OCI-LY1 (cell line): ENCODE measurements at regions not wholly inside any gene's neighbourhood (a gene's known extent, or its start where the extent isn't known, plus 50 kb on each side); places are given as distances from the start of the nearest gene placed in this dataset.

Experiments used
- H2AFZ ChIP-seq: fragments of 200-600 bp; sonication (generic), shearing (Covaris generic); 2 replicates; pipeline ENCODE4 v1.6.0; 2014; ENCODE audit warnings: antibody characterized with exemption, mild to moderate bottlenecking, low read length
- H3F3A ChIP-seq: fragments of 200-600 bp; sonication (generic), shearing (Covaris generic); 2 replicates; pipeline ENCODE4 v1.6.0; 2014; ENCODE audit warnings: mild to moderate bottlenecking, antibody characterized with exemption, low read length, moderate library complexity; ENCODE audit not compliant: insufficient read depth
- H3K27ac ChIP-seq: fragments of 200-600 bp; sonication (generic); 2 replicates; pipeline ENCODE4 v1.5.1; 2014; ENCODE audit warnings: low read length, mixed run types, mild to moderate bottlenecking, low read depth; ENCODE audit not compliant: poor library complexity, severe bottlenecking
- H3K27me3 ChIP-seq: fragments of 200-600 bp; sonication (generic); 2 replicates; pipeline ENCODE4 v1.6.0; 2014; ENCODE audit warnings: antibody characterized with exemption, mild to moderate bottlenecking, low read length, moderate library complexity; ENCODE audit not compliant: insufficient read depth
- H3K36me3 ChIP-seq: fragments of 200-600 bp; sonication (generic); 2 replicates; pipeline ENCODE4 v1.6.1; 2014; ENCODE audit warnings: mild to moderate bottlenecking, antibody characterized with exemption, low read length, moderate library complexity, mixed read lengths; ENCODE audit not compliant: insufficient read depth
- H3K4me1 ChIP-seq: fragments of 200-600 bp; sonication (generic); 2 replicates; pipeline ENCODE4 v1.5.1; 2014; ENCODE audit warnings: mild to moderate bottlenecking, low read length, moderate library complexity; ENCODE audit not compliant: insufficient read depth, severe bottlenecking
- H3K4me2 ChIP-seq: fragments of 200-600 bp; sonication (generic), shearing (Covaris generic); 2 replicates; pipeline ENCODE4 v1.6.1; 2014; ENCODE audit warnings: low read length
- H3K4me3 ChIP-seq: fragments of 200-600 bp; sonication (generic); 2 replicates; pipeline ENCODE4 v1.5.1; 2014; ENCODE audit warnings: low read length, low read depth, mild to moderate bottlenecking, mixed read lengths; ENCODE audit not compliant: poor library complexity, severe bottlenecking
- H3K79me2 ChIP-seq: fragments of 200-600 bp; shearing (Covaris generic); 2 replicates; pipeline ENCODE4 v1.6.1; 2016; ENCODE audit warnings: mixed run types, low read length, mixed read lengths; ENCODE audit not compliant: insufficient read depth
- H3K9ac ChIP-seq: fragments of 200-600 bp; sonication (generic), shearing (Covaris generic); 2 replicates; pipeline ENCODE4 v1.6.1; 2014; ENCODE audit warnings: mild to moderate bottlenecking, low read length, mixed read lengths
- H3K9me2 ChIP-seq: fragments of 200-600 bp; sonication (generic), shearing (Covaris generic); 2 replicates; pipeline ENCODE4 v1.6.1; 2014; ENCODE audit warnings: low read depth, mild to moderate bottlenecking, low read length, mixed read lengths
- H3K9me3 ChIP-seq: fragments of 200-600 bp; shearing (Covaris generic); 2 replicates; pipeline ENCODE4 v1.6.1; 2014; ENCODE audit warnings: low read length, mixed read lengths
- H4K20me1 ChIP-seq: fragments of 200-600 bp; sonication (generic), shearing (Covaris generic); 2 replicates; pipeline ENCODE4 v1.6.0; 2016; ENCODE audit warnings: mild to moderate bottlenecking, low read length; ENCODE audit not compliant: insufficient read depth
- CTCF ChIP-seq: fragments of 200-600 bp; sonication (generic), shearing (Covaris generic); IDR thresholded peaks from 2 replicates; pipeline ENCODE4 v1.5.1; 2017; ENCODE audit warnings: mild to moderate bottlenecking, antibody characterized with exemption, low read length, moderate library complexity, mixed read lengths
- EZH2 ChIP-seq: fragments of 200-600 bp; sonication (generic), shearing (Covaris generic); IDR thresholded peaks from 2 replicates; pipeline ENCODE4 v1.8.0; 2017; ENCODE audit warnings: borderline replicate concordance, mixed run types, mild to moderate bottlenecking, antibody characterized with exemption, low read length, moderate library complexity, mixed read lengths

- Histone ChIP-seq H3K4me2 (no peak overlapping the region), H3K79me2 (no peaks in the 10 kb centered on the region)
- TF ChIP-seq EZH2 (no peak), CTCF (no peak)
These were observed 115.7 kb upstream of the GATB start for GRCh38 chr4:151876381-151876988.

GRCh38 chr4:151874328-151874727 is 113.5 kb upstream of the GATB start:
- no peak overlapping the region for H3K4me3 ChIP-seq
- no peaks in the 10 kb centered on the region for H3K36me3 ChIP-seq
- H3K27ac ChIP-seq: no peak overlapping the region
- no peak overlapping the region for H3K9ac ChIP-seq
- H3K4me2 ChIP-seq: no peak overlapping the region
- H3K79me2 ChIP-seq: no peaks in the 10 kb centered on the region
- H3K9me3 ChIP-seq: no peaks in the 10 kb centered on the region
- H3F3A ChIP-seq: no peaks in the 10 kb centered on the region
- TF ChIP-seq CTCF (no peak), EZH2 (no peak)
- no peaks in the 10 kb centered on the region for H3K27me3 ChIP-seq
- H2AFZ ChIP-seq: no peak overlapping the region
- no peaks in the 10 kb centered on the region for H3K4me1 ChIP-seq
- H3K9me2 ChIP-seq: no peaks in the 10 kb centered on the region
- H4K20me1 ChIP-seq: no peaks in the 10 kb centered on the region

More at GRCh38 chr4:151876381-151876988, 115.7 kb upstream of the GATB start:
- Histone ChIP-seq H3K9me2 (no peaks in the 10 kb centered on the region), H3F3A (no peaks in the 10 kb centered on the region), H4K20me1 (no peaks in the 10 kb centered on the region), H3K36me3 (no peaks in the 10 kb centered on the region), H3K9ac (no peak overlapping the region), H3K27me3 (0 out of 2 replicates have a peak, but pooled peaks cover 1% of the 10 kb centered on the region), H3K4me3 (no peak overlapping the region), H3K9me3 (no peaks in the 10 kb centered on the region), H2AFZ (no peak overlapping the region), H3K4me1 (no peaks in the 10 kb centered on the region), H3K27ac (no peak overlapping the region)

- H3K9me3 ChIP-seq: no peaks in the 10 kb centered on the region
- H3K4me3 ChIP-seq: no peak overlapping the region
- H3K27ac ChIP-seq: no peak overlapping the region
- no peaks in the 10 kb centered on the region for H3K36me3 ChIP-seq
- no peaks in the 10 kb centered on the region for H4K20me1 ChIP-seq
- H3F3A ChIP-seq: no peaks in the 10 kb centered on the region
- no peak overlapping the region for H3K9ac ChIP-seq
- no peaks in the 10 kb centered on the region for H3K9me2 ChIP-seq
- no peak overlapping the region for H3K4me2 ChIP-seq
- no peaks in the 10 kb centered on the region for H3K4me1 ChIP-seq
- no peaks in the 10 kb centered on the region for H3K27me3 ChIP-seq
- no peaks in the 10 kb centered on the region for H3K79me2 ChIP-seq
- TF ChIP-seq CTCF: no peak
- TF ChIP-seq EZH2: no peak
- no peak overlapping the region for H2AFZ ChIP-seq
These were observed 105.7 kb upstream of the GATB start for GRCh38 chr4:151866592-151866918.
